Left colon (tissue), 2 donors: ENCODE measurements at regions not wholly inside any gene's neighbourhood (a gene's known extent, or its start where the extent isn't known, plus 50 kb on each side); places are given as distances from the start of the nearest gene placed in this dataset.
"Not testable (repeated sequence)": the region's sequence is repeated elsewhere in the genome, so short reads cannot be mapped to it uniquely, and the experiment has no call there.

Experiments
- ATAC-seq: fragments of 200-7000 bp; cut with Tn5 transposase; one replicate; pipeline ENCODE4 v1.9.1; 2020; ENCODE audit warnings: mild to moderate bottlenecking, moderate library complexity
- DNase-seq, 2 donors: peaks; one replicate each; pipeline ENCODE4 v3.0.0-alpha.2; 2020
- intact Hi-C, 2 donors: fragments of 100-400 bp; cut with DNase I in 1 of 2; cut with micrococcal nuclease in 1 of 2; formaldehyde crosslinking; loops; one replicate each; pipeline versions ENCODE4 v1.11.2 to v1.14.0; 2022; cut with DNase I, micrococcal nuclease
- donor health status: DM: no; HTN: no; CAD: no.
- donor health status: DM: yes; HTN: yes; CAD: no.

GRCh38 chr5:118520771-118521415, 467.5 kb downstream of the DTWD2 start:
- ATAC-seq (no peak), DNase-seq (no peak)
- intact Hi-C loops = no loop called here

GRCh38 chr5:118519466-118519865, 468.9 kb downstream of the DTWD2 start:
- intact Hi-C loops = no loop called here
- ATAC-seq (no peak), DNase-seq (no peak)

GRCh38 chr5:118518720-118519119, 469.6 kb downstream of the DTWD2 start:
- no peak for ATAC-seq

GRCh38 chr5:118511846-118512245, 476.5 kb downstream of the DTWD2 start:
- ATAC-seq (no peak), DNase-seq (no peak)
- intact Hi-C loops = no loop called here

More at GRCh38 chr5:118518720-118519119, 469.6 kb downstream of the DTWD2 start:
- intact Hi-C loops = no loop called here
- no peak for DNase-seq

GRCh38 chr5:118506217-118506852, 482.0 kb downstream of the DTWD2 start:
- DNase-seq (no peak), ATAC-seq (no peak)
- intact Hi-C loops = no loop called here

- intact Hi-C loops, ATAC-seq, DNase-seq: not testable (repeated sequence)
Measured at GRCh38 chr5:118502232-118502631, 486.1 kb downstream of the DTWD2 start.

- intact Hi-C loops = no loop called here
- ATAC-seq = no peak
- DNase-seq = no peak
Measured at GRCh38 chr5:118491351-118491750, 497.0 kb downstream of the DTWD2 start.

- intact Hi-C loops = no loop called here
- DNase-seq = no peak
- no peak for ATAC-seq
Measured at GRCh38 chr5:118486647-118487225, 501.6 kb downstream of the DTWD2 start.

GRCh38 chr5:118479285-118479684, 509.1 kb downstream of the DTWD2 start:
- DNase-seq (no peak), ATAC-seq (no peak)
- intact Hi-C loops = no loop called here

- no peak for DNase-seq
- intact Hi-C loops = no loop called here
- ATAC-seq = no peak
Measured at GRCh38 chr5:118478852-118479251, 509.5 kb downstream of the DTWD2 start.

- intact Hi-C loops = no loop called here
- no peak for DNase-seq
- no peak for ATAC-seq
Measured at GRCh38 chr5:118468085-118468484, 520.3 kb downstream of the DTWD2 start.

- DNase-seq (no peak), ATAC-seq (no peak)
- intact Hi-C loops = no loop called here
Measured at GRCh38 chr5:118467103-118467502, 521.2 kb downstream of the DTWD2 start.

- intact Hi-C loops = no loop called here
- DNase-seq (no peak), ATAC-seq (no peak)
Measured at GRCh38 chr5:118466418-118466817, 521.9 kb downstream of the DTWD2 start.

- DNase-seq, intact Hi-C loops, ATAC-seq: not testable (repeated sequence)
Measured at GRCh38 chr5:118462276-118462675, 526.1 kb downstream of the DTWD2 start.

GRCh38 chr5:118461436-118461835, 526.9 kb downstream of the DTWD2 start:
- intact Hi-C loops = no loop called here
- no peak for ATAC-seq

GRCh38 chr5:118459490-118459889, 528.9 kb downstream of the DTWD2 start:
- DNase-seq (no peak), ATAC-seq (no peak)
- intact Hi-C loops = no loop called here

More at GRCh38 chr5:118461436-118461835, 526.9 kb downstream of the DTWD2 start:
- DNase-seq = no peak

GRCh38 chr5:118456085-118456484, 532.3 kb downstream of the DTWD2 start:
- DNase-seq = no peak
- intact Hi-C loops = no loop called here
- ATAC-seq = no peak

- no peak for DNase-seq
- ATAC-seq = no peak
- intact Hi-C loops = no loop called here
Measured at GRCh38 chr5:118451697-118452247, 536.6 kb downstream of the DTWD2 start.

- intact Hi-C loops = no loop called here
- ATAC-seq = no peak
- DNase-seq = no peak
Measured at GRCh38 chr5:118450554-118451332, 537.6 kb downstream of the DTWD2 start.
